GM12891 (cell line): ENCODE measurements at regions not wholly inside any gene's neighbourhood (a gene's known extent, or its start where the extent isn't known, plus 50 kb on each side); places are given as distances from the start of the nearest gene placed in this dataset.

Source experiments
- DNase-seq: peaks from one replicate; pipeline ENCODE4 v3.0.0; 2011; ENCODE audit warnings: low spot score; ENCODE audit not compliant: insufficient read length
- FAIRE-seq: peaks from 2 replicates; lab custom pipeline; 2011; peaks lifted over from hg19 to GRCh38; lab: Jason Lieb, UNC
- PAX5 ChIP-seq: IDR thresholded peaks from 2 replicates; pipeline ENCODE4 v1.6.1; 2011; ENCODE audit warnings: low read length, moderate library complexity, mild to moderate bottlenecking; ENCODE audit not compliant: insufficient read depth, severe bottlenecking
- POLR2A ChIP-seq: IDR thresholded peaks from 2 replicates; pipeline ENCODE4 v1.6.1; 2011; ENCODE audit warnings: low read depth, low read length, control low read depth
- POLR2AphosphoS5 ChIP-seq: IDR thresholded peaks from 2 replicates; pipeline ENCODE4 v1.6.1; 2011; ENCODE audit warnings: low read depth, low read length, control low read depth
- POU2F2 ChIP-seq: IDR thresholded peaks from 2 replicates; pipeline ENCODE4 v1.6.1; 2011; ENCODE audit warnings: low read depth, mild to moderate bottlenecking, control low read depth, low read length, moderate library complexity
- SPI1 ChIP-seq: IDR thresholded peaks from 2 replicates; pipeline ENCODE4 v1.6.1; 2011; ENCODE audit warnings: low read depth, low read length, control low read depth
- TAF1 ChIP-seq: IDR thresholded peaks from 2 replicates; pipeline ENCODE4 v1.6.1; 2011; ENCODE audit warnings: low read depth, low read length, control low read depth

GRCh38 chr5:171528865-171529614 is 109.6 kb downstream of the FGF18 start:
- DNase-seq (no peak), FAIRE-seq (no peak)
- TF ChIP-seq POU2F2 = no peak
- TF ChIP-seq SPI1 = no peak
- TF ChIP-seq POLR2AphosphoS5 = no peak
- no peak for TF ChIP-seq POLR2A
- TF ChIP-seq PAX5 = no peak
- TF ChIP-seq TAF1 = no peak

GRCh38 chr5:171531638-171532037 is 112.2 kb downstream of the FGF18 start:
- TF ChIP-seq PAX5 (no peak), POLR2AphosphoS5 (no peak), POU2F2 (no peak), POLR2A (no peak), SPI1 (no peak), TAF1 (no peak)
- DNase-seq (no peak), FAIRE-seq (no peak)

GRCh38 chr5:171533153-171533552 is 113.7 kb downstream of the FGF18 start:
- DNase-seq (no peak), FAIRE-seq (no peak)
- TF ChIP-seq PAX5 (no peak), POLR2A (no peak), POU2F2 (no peak), TAF1 (no peak), SPI1 (no peak), POLR2AphosphoS5 (no peak)

- DNase-seq (no peak), FAIRE-seq (no peak)
- TF ChIP-seq POLR2A = no peak
- TF ChIP-seq POLR2AphosphoS5 = no peak
- no peak for TF ChIP-seq PAX5
- TF ChIP-seq POU2F2 = no peak
Measured at GRCh38 chr5:171534043-171534895, 114.8 kb downstream of the FGF18 start.

DNA sequence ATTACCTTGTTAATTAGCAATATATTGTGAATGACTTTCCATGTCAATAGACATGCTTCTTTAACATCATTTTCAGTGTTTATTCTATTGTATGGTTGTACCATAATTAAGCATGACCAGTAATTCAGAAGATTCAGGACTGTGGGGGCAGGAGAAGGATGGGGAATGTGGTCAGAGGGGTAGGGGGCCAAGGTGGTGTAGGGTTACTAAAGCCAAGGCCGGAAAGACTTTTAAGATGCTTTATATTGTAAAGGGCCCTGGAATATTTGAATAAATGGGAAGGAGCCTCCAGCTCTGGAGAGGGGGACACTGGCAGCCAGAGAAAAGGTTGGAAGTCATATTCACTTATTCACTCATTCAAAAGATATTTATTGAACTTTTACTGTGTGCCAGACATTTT is 115.7 kb downstream of the FGF18 start:
- no peak for TF ChIP-seq TAF1
- no peak for TF ChIP-seq SPI1
- TF ChIP-seq POU2F2 = no peak
- FAIRE-seq = no peak
- no peak for DNase-seq

DNA sequence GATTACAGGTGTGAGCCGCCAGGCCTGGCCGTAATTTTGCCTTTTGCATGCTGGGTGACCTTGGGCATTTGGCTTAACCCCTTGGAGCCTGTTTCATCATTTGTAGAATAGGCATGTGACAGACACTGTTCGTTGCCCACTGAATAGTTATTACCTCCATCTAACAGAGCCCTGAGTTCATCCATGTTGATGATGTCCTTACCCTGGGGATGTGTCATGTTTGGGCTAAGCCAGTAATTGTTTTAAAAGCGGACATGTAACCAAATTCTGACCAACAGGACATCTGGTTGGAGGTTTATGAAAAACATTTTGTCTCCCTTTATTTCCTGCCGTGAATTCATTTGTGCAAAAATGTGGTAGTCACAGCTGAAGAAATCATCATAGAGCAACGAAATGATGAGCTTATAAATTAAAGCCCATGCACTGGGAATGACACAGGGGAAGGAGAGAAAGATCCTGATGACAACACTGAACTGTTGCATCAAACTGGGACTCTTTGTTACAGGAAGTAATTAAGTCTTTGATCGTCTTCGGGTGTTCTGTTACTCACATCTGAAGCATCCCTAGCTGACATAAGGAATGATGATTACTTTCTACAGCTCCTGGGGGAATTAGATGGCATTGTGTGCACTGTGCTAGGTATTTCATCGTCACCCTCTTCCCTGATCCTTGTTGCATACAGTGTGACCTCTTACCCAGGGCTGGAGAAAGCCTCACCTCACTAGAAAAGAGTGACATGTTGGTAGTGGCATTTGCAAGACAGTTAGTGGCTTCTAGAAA is 117.8 kb downstream of the FGF18 start:
- no peak for FAIRE-seq
- no peak for DNase-seq
- TF ChIP-seq SPI1 = no peak
- no peak for TF ChIP-seq PAX5
- TF ChIP-seq POU2F2 = no peak
- TF ChIP-seq POLR2A = no peak
- TF ChIP-seq TAF1 = no peak
- no peak for TF ChIP-seq POLR2AphosphoS5

DNA sequence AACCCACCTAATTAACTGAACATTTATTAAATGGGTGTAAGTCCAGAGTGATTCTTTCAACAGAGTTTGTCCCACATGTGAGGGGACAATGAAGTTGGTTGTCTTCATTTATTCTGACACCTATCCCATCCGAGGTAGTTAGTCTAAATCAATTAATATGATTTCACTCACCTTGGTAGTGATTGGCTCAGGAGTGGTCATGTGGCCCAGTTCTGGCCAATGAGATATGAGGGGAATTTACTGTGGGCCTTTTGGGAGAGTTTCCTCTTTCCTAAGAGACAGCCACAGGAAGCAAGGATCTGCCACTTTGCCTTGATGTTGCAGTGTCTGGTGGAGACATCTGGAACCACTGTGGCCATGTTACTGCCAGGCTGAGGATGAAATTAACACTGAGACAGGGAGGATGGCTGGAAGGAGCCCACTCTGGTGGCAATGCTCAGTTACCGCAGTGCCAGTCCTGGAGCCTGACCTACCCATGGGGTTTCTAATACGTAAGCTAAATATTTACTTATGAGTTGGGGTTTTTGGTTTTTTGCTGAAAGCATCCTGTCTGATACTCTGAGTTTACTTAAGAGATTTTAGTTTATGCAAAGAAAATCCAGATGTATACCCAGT is 118.6 kb downstream of the FGF18 start:
- no peak for FAIRE-seq
- TF ChIP-seq TAF1 = no peak
- no peak for TF ChIP-seq POU2F2
- no peak for TF ChIP-seq PAX5
- TF ChIP-seq SPI1 = no peak
- TF ChIP-seq POLR2A = no peak
- no peak for TF ChIP-seq POLR2AphosphoS5
- DNase-seq = no peak

DNA sequence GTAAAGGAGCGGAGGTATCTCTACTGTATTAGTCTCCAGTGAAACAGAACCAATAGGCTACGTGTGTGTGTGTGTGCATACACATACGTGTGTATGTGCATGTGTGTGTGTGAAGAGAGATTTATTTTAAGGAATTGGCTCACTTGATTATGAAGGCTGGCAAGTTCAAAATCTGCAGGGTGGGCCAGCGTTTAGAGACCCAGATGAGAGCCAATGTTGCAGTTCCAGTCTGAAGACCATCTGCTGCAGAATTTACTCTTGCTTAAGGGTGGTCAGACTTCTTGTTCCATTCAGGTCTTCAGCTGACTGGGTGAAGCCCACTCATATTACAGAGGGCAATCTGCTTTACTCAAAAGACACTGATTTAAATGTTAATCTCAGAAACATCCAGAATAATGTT is 119.2 kb downstream of the FGF18 start:
- TF ChIP-seq POLR2AphosphoS5 (no peak), TAF1 (no peak), POLR2A (no peak), POU2F2 (no peak)
- DNase-seq = no peak
- FAIRE-seq = no peak

- no peak for TF ChIP-seq POU2F2
- no peak for TF ChIP-seq SPI1
- TF ChIP-seq POLR2A = no peak
- DNase-seq (no peak), FAIRE-seq (no peak)
Measured at GRCh38 chr5:171540865-171541264, 121.4 kb downstream of the FGF18 start.
